HCT116 (cell line): ENCODE measurements at regions not wholly inside any gene's neighbourhood (a gene's known extent, or its start where the extent isn't known, plus 50 kb on each side); places are given as distances from the start of the nearest gene placed in this dataset.

ENCODE experiments used
- CEBPB ChIP-seq: IDR thresholded peaks from 2 replicates; pipeline ENCODE4 v1.6.1; 2012; ENCODE audit warnings: low read depth
- EZH2phosphoT487 ChIP-seq: fragments of 200-600 bp; IDR thresholded peaks from 2 replicates; pipeline ENCODE4 v1.6.1; 2018; ENCODE audit warnings: antibody characterized with exemption, borderline replicate concordance
- POLR2A ChIP-seq: IDR thresholded peaks from 2 replicates; pipeline ENCODE4 v1.7.0; 2011; ENCODE audit warnings: borderline replicate concordance; ENCODE audit not compliant: insufficient read depth, insufficient read length; ENCODE audit errors: extremely low read depth
- POLR2AphosphoS5 ChIP-seq: IDR thresholded peaks from 2 replicates; pipeline ENCODE4 v1.6.1; 2011; ENCODE audit warnings: mild to moderate bottlenecking, low read depth, low read length, moderate library complexity
- RAD21 ChIP-seq: IDR thresholded peaks from 2 replicates; pipeline ENCODE4 v1.6.1; 2012; ENCODE audit warnings: low read depth, mild to moderate bottlenecking
- TF ChIP-seq, protein P1 (sequence below), 3 experiments: fragments of 200-600 bp in 1 of 3; sonication (generic) in 1 of 3; IDR thresholded peaks in 2 of 3; conservative IDR thresholded peaks in 1 of 3; 2 replicates each; pipeline ENCODE4 v1.5.1; 2012 to 2017; ENCODE audit warnings: low read depth in 2 of 3, low read length in 2 of 3, antibody characterized with exemption in 1 of 3, borderline replicate concordance in 1 of 3, control low read depth in 1 of 3, mild to moderate bottlenecking in 1 of 3, mixed read lengths in 1 of 3, mixed run types in 1 of 3, moderate library complexity in 1 of 3; ENCODE audit not compliant: insufficient read depth in 1 of 3
- TF ChIP-seq, protein P2 (sequence below): IDR thresholded peaks from 2 replicates; pipeline ENCODE4 v1.6.1; 2012

DNA sequence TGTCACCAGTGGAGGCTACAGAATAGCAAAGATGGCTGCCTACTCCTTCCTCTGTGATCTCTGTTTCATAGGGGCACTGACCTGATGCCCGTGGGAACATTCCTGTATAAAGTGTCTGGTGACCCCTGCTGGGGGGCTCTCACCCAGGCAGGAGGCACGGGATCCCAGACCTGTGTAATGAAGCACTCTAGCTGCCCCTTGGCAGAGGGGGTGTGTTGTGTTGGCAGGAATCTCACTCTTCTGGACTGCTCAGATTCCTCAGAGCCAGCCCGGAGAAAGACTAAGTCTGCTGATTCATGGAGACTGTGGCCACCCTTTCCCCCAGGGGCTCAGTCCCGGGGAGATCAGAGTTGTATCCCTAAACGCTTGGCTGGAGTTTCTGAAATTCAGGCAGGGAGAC lies 648.3 kb downstream of the SPRY1 start:
- TF ChIP-seq POLR2AphosphoS5 (no peak), POLR2A (no peak), RAD21 (no peak), EZH2phosphoT487 (no peak), CEBPB (no peak)
- TF ChIP-seq, protein P1, sequence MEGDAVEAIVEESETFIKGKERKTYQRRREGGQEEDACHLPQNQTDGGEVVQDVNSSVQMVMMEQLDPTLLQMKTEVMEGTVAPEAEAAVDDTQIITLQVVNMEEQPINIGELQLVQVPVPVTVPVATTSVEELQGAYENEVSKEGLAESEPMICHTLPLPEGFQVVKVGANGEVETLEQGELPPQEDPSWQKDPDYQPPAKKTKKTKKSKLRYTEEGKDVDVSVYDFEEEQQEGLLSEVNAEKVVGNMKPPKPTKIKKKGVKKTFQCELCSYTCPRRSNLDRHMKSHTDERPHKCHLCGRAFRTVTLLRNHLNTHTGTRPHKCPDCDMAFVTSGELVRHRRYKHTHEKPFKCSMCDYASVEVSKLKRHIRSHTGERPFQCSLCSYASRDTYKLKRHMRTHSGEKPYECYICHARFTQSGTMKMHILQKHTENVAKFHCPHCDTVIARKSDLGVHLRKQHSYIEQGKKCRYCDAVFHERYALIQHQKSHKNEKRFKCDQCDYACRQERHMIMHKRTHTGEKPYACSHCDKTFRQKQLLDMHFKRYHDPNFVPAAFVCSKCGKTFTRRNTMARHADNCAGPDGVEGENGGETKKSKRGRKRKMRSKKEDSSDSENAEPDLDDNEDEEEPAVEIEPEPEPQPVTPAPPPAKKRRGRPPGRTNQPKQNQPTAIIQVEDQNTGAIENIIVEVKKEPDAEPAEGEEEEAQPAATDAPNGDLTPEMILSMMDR (IDR thresholded peaks at IDR 0.05 in 2 of 3, conservative IDR thresholded peaks at IDR 0.05 in 1 of 3; ENCODE audit: borderline replicate concordance in 1 of 3, insufficient read depth in 1 of 3, low read depth in 2 of 3, low read length in 2 of 3), result no peak
- TF ChIP-seq, protein P2, sequence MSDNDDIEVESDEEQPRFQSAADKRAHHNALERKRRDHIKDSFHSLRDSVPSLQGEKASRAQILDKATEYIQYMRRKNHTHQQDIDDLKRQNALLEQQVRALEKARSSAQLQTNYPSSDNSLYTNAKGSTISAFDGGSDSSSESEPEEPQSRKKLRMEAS, result no peak
